ENCODE measurements at regions not wholly inside any gene's neighbourhood (a gene's known extent, or its start where the extent isn't known, plus 50 kb on each side); places are given as distances from the start of the nearest gene placed in this dataset.

DNA sequence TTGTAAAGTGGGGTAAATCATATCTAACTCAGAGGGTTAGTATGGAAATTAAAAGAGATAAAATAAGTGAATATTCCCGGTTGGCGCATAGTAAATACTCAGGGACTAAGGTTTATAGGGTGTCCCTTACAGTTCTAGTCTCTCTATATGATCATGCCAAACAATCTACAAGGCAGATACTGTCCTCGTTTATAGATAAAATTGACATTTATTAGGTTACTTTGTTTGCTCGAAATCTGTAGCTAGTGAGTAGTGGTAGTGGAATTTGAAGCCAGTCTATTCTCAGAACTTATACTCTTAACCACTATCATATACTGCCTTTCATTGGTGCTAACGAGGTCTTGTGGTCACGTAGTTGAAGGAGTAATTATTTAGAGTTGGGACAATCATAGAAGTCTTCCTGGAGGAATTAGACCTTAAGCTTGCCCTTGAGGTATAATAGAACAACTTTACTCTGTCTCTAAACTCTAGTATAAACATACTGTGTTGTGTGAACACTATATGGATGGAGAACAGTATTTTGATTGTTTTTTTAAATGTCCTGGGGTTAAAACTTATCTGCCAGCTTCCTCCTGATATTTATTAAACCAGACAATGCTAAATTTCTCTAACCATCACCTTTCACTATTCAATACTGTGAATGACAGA is 324.0 kb downstream of the STIM2 start:
- H3K9me3 Mint-ChIP-seq: no peaks in the 10 kb centered on the region
- H3K27ac ChIP-seq (ENCODE audit: low read depth in 1 of 2, low read length in 2 of 2): no peak overlapping the region
- H3K4me3 ChIP-seq (ENCODE audit: low read length): no peak overlapping the region
- ChIA-PET POLR2A (no interaction called here), CTCF (no interaction called here)
- intact Hi-C loops (cut with DNase I, micrococcal nuclease): no loop called here
- H3K4me1 ChIP-seq (ENCODE audit: insufficient read depth, low read length): no peaks in the 10 kb centered on the region
- H3K27me3 ChIP-seq (ENCODE audit: control insufficient read depth in 1 of 2, insufficient read depth in 2 of 2, low read length in 2 of 2): no peaks in the 10 kb centered on the region
- no peaks in the 10 kb centered on the region for H3K27me3 Mint-ChIP-seq
- H3K9me3 ChIP-seq (ENCODE audit: control insufficient read depth in 1 of 2, insufficient read depth in 1 of 2, low read length in 2 of 2): no peaks in the 10 kb centered on the region
- no peak overlapping the region for H3K27ac Mint-ChIP-seq
- no peak for DNase-seq
- no peak overlapping the region for H3K4me3 Mint-ChIP-seq
- no peak for ATAC-seq (ENCODE audit: poor library complexity)
- H3K36me3 Mint-ChIP-seq (ENCODE audit: low read depth): no peaks in the 10 kb centered on the region
- no peaks in the 10 kb centered on the region for H3K36me3 ChIP-seq (ENCODE audit: insufficient read depth, low read length)
- TF ChIP-seq, protein P1, sequence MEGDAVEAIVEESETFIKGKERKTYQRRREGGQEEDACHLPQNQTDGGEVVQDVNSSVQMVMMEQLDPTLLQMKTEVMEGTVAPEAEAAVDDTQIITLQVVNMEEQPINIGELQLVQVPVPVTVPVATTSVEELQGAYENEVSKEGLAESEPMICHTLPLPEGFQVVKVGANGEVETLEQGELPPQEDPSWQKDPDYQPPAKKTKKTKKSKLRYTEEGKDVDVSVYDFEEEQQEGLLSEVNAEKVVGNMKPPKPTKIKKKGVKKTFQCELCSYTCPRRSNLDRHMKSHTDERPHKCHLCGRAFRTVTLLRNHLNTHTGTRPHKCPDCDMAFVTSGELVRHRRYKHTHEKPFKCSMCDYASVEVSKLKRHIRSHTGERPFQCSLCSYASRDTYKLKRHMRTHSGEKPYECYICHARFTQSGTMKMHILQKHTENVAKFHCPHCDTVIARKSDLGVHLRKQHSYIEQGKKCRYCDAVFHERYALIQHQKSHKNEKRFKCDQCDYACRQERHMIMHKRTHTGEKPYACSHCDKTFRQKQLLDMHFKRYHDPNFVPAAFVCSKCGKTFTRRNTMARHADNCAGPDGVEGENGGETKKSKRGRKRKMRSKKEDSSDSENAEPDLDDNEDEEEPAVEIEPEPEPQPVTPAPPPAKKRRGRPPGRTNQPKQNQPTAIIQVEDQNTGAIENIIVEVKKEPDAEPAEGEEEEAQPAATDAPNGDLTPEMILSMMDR (IDR thresholded peaks at IDR 0.05): no peak
- no peaks in the 10 kb centered on the region for H3K4me1 Mint-ChIP-seq (ENCODE audit: low read depth)

DNA sequence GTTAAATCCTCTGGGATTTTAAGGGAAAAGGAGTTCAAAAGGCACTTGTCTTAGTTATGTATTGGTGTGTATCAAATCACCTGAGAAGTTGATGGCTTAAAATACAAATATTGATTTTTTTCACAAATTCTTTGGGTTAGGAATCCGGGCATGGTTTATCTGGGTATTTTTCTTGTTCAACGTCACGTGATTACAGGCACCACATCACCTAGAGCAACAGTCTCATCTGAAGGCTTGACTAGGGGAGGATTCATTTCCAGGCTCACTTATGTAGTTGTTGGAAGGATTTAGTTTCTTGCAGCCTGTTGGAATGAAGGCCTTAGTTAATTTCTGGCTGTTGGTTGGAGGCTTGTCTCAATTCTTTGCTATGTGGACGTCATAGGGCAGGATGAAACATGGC is 326.1 kb downstream of the STIM2 start:
- ATAC-seq (ENCODE audit: poor library complexity) (no peak), DNase-seq (no peak)
- no peaks in the 10 kb centered on the region for H3K4me1 ChIP-seq (ENCODE audit: insufficient read depth, low read length)
- H3K9me3 ChIP-seq (ENCODE audit: control insufficient read depth in 1 of 2, insufficient read depth in 1 of 2, low read length in 2 of 2): no peaks in the 10 kb centered on the region
- no peaks in the 10 kb centered on the region for H3K27me3 Mint-ChIP-seq
- no peak overlapping the region for H3K4me3 ChIP-seq (ENCODE audit: low read length)
- H3K9me3 Mint-ChIP-seq: no peaks in the 10 kb centered on the region
- H3K27me3 ChIP-seq (ENCODE audit: control insufficient read depth in 1 of 2, insufficient read depth in 2 of 2, low read length in 2 of 2): no peaks in the 10 kb centered on the region
- CTCF ChIA-PET: no interaction called here
- TF ChIP-seq, protein P1 (IDR thresholded peaks at IDR 0.05): no peak
- H3K36me3 Mint-ChIP-seq (ENCODE audit: low read depth): no peaks in the 10 kb centered on the region
- no peak overlapping the region for H3K27ac ChIP-seq (ENCODE audit: low read depth in 1 of 2, low read length in 2 of 2)
- no peaks in the 10 kb centered on the region for H3K36me3 ChIP-seq (ENCODE audit: insufficient read depth, low read length)
- H3K27ac Mint-ChIP-seq: no peak overlapping the region
- intact Hi-C loops (cut with DNase I, micrococcal nuclease): no loop called here
- H3K4me3 Mint-ChIP-seq: no peak overlapping the region
- no peaks in the 10 kb centered on the region for H3K4me1 Mint-ChIP-seq (ENCODE audit: low read depth)
- POLR2A ChIA-PET: no interaction called here

DNA sequence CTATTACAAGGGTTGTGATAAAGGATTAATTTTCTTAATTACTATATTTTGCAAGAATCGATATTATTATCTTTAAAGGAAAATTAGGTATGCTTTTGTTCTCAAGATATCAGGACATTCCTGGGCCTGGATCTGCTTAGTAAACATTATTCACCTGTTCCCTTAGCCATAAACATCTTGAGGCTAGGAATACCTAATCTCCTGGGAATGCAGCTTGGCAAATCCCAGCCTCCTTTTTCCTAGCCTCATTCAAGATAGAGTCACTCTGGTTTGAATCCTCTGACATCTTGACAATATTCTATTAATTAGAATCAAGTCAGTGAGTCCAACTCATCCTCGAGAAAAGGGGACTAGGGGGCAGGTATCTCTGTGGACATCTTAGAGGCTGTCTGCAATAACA is 327.1 kb downstream of the STIM2 start:
- Mint-ChIP-seq H3K4me1 (ENCODE audit: low read depth) (no peaks in the 10 kb centered on the region), H3K36me3 (ENCODE audit: low read depth) (no peaks in the 10 kb centered on the region), H3K27ac (no peak overlapping the region), H3K9me3 (no peaks in the 10 kb centered on the region), H3K4me3 (no peak overlapping the region), H3K27me3 (no peaks in the 10 kb centered on the region)
- no peak overlapping the region for H3K27ac ChIP-seq (ENCODE audit: low read depth in 1 of 2, low read length in 2 of 2)
- H3K27me3 ChIP-seq (ENCODE audit: control insufficient read depth in 1 of 2, insufficient read depth in 2 of 2, low read length in 2 of 2): no peaks in the 10 kb centered on the region
- peaks cover 0 to 3% of the 10 kb centered on the region in 2 experiments for H3K9me3 ChIP-seq (ENCODE audit: control insufficient read depth in 1 of 2, insufficient read depth in 1 of 2, low read length in 2 of 2)
- ChIA-PET CTCF (no interaction called here), POLR2A (no interaction called here)
- TF ChIP-seq, protein P1 (IDR thresholded peaks at IDR 0.05): no peak
- H3K36me3 ChIP-seq (ENCODE audit: insufficient read depth, low read length): no peaks in the 10 kb centered on the region
- no peaks in the 10 kb centered on the region for H3K4me1 ChIP-seq (ENCODE audit: insufficient read depth, low read length)
- H3K4me3 ChIP-seq (ENCODE audit: low read length): no peak overlapping the region
- ATAC-seq (ENCODE audit: poor library complexity) (no peak), DNase-seq (no peak)
- intact Hi-C loops (cut with DNase I, micrococcal nuclease): no loop called here

All from CD4-positive, alpha-beta T cell (primary cell).